ENCODE measurements at regions not wholly inside any gene's neighbourhood (a gene's known extent, or its start where the extent isn't known, plus 50 kb on each side); places are given as distances from the start of the nearest gene placed in this dataset.
"Not testable (repeated sequence)": the region's sequence is repeated elsewhere in the genome, so short reads cannot be mapped to it uniquely, and the experiment has no call there.

GRCh38 chr12:66775871-66776270 lies 97.0 kb upstream of the GRIP1 start:
- no peak for DNase-seq (ENCODE audit: low read depth)

GRCh38 chr12:66776974-66777373 lies 98.1 kb upstream of the GRIP1 start:
- DNase-seq (ENCODE audit: low read depth): peak; percentile 22

- DNase-seq (ENCODE audit: low read depth): no peak
These were observed 100.6 kb upstream of the GRIP1 start for GRCh38 chr12:66779466-66779865.

- no peak for DNase-seq (ENCODE audit: low read depth)
These were observed 107.8 kb upstream of the GRIP1 start for GRCh38 chr12:66786531-66787308.

GRCh38 chr12:66799551-66799950 lies 120.7 kb upstream of the GRIP1 start:
- no peak for DNase-seq (ENCODE audit: low read depth)

- DNase-seq (ENCODE audit: low read depth): no peak
These were observed 121.2 kb upstream of the GRIP1 start for GRCh38 chr12:66800046-66800445.

- no peak for DNase-seq (ENCODE audit: low read depth)
These were observed 125.1 kb upstream of the GRIP1 start for GRCh38 chr12:66803930-66804329.

GRCh38 chr12:66804563-66804974 lies 125.7 kb upstream of the GRIP1 start:
- DNase-seq (ENCODE audit: low read depth): no peak

- no peak for DNase-seq (ENCODE audit: low read depth)
These were observed 129.7 kb upstream of the GRIP1 start for GRCh38 chr12:66808606-66809005.

GRCh38 chr12:66813137-66813892 lies 134.4 kb upstream of the GRIP1 start:
- no peak for DNase-seq (ENCODE audit: low read depth)

- no peak for DNase-seq (ENCODE audit: low read depth)
These were observed 140.7 kb upstream of the GRIP1 start for GRCh38 chr12:66819587-66819986.

- DNase-seq (ENCODE audit: low read depth): no peak
These were observed 144.1 kb upstream of the GRIP1 start for GRCh38 chr12:66822961-66823360.

- DNase-seq (ENCODE audit: low read depth): no peak
These were observed 145.1 kb upstream of the GRIP1 start for GRCh38 chr12:66823857-66824570.

- not testable (repeated sequence) for DNase-seq (ENCODE audit: low read depth)
These were observed 147.0 kb upstream of the GRIP1 start for GRCh38 chr12:66825921-66826320.

GRCh38 chr12:66829660-66830325 lies 150.9 kb upstream of the GRIP1 start:
- no peak for DNase-seq (ENCODE audit: low read depth)

GRCh38 chr12:66831495-66831894 lies 152.6 kb upstream of the GRIP1 start:
- no peak for DNase-seq (ENCODE audit: low read depth)

- DNase-seq (ENCODE audit: low read depth): no peak
These were observed 154.1 kb upstream of the GRIP1 start for GRCh38 chr12:66832997-66833396.

- no peak for DNase-seq (ENCODE audit: low read depth)
These were observed 157.9 kb upstream of the GRIP1 start for GRCh38 chr12:66836623-66837310.

- no peak for DNase-seq (ENCODE audit: low read depth)
These were observed 158.4 kb upstream of the GRIP1 start for GRCh38 chr12:66837311-66837627.

- DNase-seq (ENCODE audit: low read depth): no peak
These were observed 159.5 kb upstream of the GRIP1 start for GRCh38 chr12:66838366-66838765.

GRCh38 chr12:66848967-66849366 lies 170.1 kb upstream of the GRIP1 start:
- no peak for DNase-seq (ENCODE audit: low read depth)

- DNase-seq (ENCODE audit: low read depth): no peak
These were observed 172.3 kb upstream of the GRIP1 start for GRCh38 chr12:66851134-66851533.

Measured in activated T-cell treated with anti-CD3 and anti-CD28 coated beads for 48 hours (primary cell).